Middle frontal gyrus (tissue), 1 donor: ENCODE measurements at regions not wholly inside any gene's neighbourhood (a gene's known extent, or its start where the extent isn't known, plus 50 kb on each side); places are given as distances from the start of the nearest gene placed in this dataset.
A peak's percentile ranks its signal among the peaks of the same experiment; 100 is the strongest.
"Not testable (repeated sequence)": the region's sequence is repeated elsewhere in the genome, so short reads cannot be mapped to it uniquely, and the experiment has no call there.

Source experiments
- DNase-seq: peaks from one replicate; pipeline ENCODE4 v3.0.0-alpha.2; 2015; ENCODE audit warnings: low spot score; ENCODE audit errors: extremely low spot score

DNA sequence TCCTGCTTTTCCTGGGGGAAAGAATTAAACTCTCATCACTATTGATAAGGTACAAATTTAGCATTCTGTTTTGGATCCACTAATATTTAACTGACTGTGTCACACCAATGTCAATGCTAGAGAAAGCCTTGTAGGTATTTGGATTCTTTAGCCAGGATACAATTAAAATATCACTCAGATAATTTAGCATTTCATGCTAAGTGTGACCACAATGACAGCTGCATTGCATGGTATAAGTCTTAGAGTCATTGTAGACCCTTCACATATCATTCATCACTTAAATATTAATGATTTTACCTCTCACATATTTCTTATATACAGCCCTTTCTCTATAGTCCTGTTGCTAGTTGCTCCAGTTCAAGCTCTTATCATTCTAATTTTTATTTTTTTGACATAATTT, 85.3 kb upstream of the ATP2B1 start:
- DNase-seq: no peak

DNA sequence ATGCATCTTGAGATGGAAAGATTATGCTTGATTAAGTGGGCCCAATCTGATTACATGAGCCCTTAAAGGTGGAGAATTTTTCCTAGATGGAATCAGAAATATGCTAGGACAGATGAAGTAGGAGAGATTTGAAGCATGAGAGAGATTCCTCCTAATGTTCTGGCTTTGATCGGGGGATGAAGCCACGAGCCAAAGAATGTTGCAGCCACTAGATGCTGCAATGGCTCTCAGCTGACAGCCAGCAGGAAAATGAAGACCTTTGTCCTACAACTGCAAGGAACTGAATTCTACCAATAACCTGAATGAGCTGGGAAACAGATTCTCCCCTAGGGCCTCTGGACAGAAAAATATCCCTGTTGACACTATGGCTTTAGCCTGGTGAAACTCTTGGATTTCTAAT, 82.6 kb upstream of the ATP2B1 start:
- no peak for DNase-seq

GRCh38 chr12:89789862-89790261, 81.2 kb upstream of the ATP2B1 start:
- no peak for DNase-seq

DNA sequence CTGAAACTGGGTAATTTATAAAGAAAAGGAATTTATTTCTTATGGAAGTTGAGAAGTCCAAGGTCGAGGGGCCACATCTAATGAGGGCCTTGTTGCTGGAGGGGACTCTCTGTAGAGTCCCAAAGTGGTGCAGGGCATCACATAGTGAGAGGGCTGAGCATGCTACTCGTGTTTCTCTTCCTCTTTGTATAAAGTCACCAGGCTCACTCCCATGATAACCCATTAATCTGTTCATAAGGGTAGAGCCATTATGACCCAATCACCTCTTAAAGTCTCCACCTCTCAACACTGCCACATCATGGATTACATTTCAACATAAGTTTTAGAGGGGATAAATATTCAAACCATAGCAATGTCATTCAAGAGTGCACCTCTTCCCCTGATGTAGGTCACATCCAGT, 79.1 kb upstream of the ATP2B1 start:
- no peak for DNase-seq

DNA sequence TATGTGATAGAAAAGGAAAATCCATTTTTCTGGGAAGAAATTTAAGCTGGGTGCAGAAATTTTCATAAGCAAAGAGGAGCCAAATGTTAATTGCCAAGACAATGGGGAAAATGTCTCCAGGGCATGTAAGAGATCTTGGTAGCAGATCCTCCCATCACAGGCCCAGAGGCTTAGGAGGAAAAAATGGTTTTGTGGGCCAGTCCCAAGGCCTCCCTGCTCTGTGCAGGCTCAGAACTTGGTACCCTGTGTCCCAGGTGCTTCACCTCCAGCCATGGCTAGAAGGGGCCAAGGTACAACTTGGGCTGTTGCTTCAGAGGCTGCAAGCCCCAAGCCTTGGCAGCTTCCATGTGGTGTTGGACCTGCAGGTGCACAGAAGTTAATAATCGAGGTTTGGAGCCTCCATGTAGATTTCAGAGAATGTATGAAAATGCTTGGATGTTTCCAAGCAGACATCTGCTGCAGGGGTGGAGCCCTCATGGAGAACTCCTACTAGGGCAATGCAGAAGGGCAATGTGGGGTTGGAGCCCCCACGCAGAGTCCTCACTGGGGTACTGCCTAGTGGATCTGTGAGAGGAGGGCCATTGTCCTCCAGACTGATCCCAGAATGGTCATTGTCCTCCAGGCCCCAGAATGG, 77.7 kb upstream of the ATP2B1 start:
- DNase-seq: no peak

- peak; percentile 61 for DNase-seq
Measured at GRCh38 chr12:89783359-89784060, 74.9 kb upstream of the ATP2B1 start.

DNA sequence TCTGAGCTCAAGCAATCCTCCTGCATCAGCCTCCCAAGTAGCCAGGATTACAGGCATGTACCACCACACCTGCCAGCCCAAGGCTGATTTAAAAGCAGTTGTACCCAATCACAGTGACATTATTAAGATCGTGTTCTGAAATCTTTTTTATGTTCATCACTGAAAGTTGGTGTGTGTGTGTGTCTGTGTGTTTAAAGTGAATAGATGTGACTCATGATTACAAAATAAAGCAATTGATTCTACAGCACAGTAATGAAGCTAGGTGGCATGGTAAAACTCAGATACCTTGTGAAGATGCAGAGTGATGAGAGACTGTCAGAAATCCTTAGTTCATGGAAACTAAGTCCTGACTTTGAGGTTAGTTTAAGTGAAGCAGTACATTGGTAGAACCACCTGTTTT, 74.2 kb upstream of the ATP2B1 start:
- DNase-seq: no peak

- no peak for DNase-seq
Measured at GRCh38 chr12:89781946-89782550, 73.4 kb upstream of the ATP2B1 start.

DNA sequence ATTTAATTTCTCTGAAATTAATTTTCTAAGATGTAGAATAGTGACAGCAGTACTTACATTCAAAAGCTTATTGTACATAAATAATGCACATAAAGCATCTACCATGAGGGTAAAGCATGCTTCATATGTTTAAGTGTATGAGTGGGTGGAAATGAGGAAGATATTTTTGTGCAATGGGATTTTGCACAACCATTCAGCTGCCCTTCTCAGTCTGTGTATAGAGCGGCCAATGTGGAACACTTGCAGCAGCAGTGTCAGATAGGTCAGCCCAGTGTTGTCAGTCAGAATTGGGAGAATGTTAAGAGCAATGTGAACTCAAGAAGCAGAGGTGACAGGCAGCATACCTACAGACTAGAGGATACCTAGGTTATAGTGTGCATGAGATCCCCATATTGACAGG, 72.5 kb upstream of the ATP2B1 start:
- no peak for DNase-seq

- no peak for DNase-seq
Measured at GRCh38 chr12:89779090-89779489, 70.5 kb upstream of the ATP2B1 start.

- DNase-seq: no peak
Measured at GRCh38 chr12:89777733-89778379, 69.2 kb upstream of the ATP2B1 start.

- no peak for DNase-seq
Measured at GRCh38 chr12:89775986-89776365, 67.3 kb upstream of the ATP2B1 start.

DNA sequence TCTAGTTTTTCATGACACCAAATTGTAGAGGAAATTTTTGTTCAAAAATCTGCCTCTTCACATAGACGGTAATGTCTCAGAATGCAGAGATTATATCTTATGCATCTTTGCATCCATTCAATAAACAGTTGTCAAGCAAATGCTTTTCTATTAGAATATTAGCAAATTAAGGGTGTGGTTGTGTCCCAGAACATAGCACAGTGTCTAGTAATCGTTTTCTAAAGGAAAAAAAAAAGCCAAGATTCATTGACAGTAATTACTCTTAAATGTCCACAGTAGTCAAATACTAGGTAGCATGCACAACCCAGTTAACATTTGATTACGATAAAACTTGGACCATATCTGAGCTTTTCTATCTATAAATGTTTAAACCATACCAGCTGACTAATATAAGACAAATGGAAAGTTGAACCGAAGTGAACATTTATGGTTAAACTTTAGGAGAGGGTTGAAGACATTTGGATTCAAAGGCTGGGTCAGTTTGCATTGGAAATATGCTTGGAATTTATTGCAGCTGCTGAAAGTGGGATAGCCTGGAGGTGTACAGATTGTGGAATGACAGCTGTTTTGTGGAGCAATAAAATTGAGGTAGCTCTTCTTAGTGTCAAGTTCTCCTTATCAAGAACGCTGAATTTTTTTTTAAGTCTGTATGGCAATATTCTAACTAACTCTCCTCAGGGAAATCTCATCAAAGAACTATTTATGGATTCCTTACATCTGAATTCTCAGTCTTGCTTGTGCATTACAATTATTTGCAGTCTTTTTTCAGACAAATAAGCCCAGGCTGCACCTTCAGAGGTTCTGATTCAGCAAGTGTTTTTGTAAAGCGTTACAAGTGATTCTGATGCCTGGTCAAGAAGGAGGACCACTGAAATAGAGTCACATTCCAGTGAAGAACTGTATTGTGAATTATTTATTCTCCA, 66.7 kb upstream of the ATP2B1 start:
- DNase-seq: no peak

- DNase-seq: no peak
Measured at GRCh38 chr12:89774645-89775044, 66.0 kb upstream of the ATP2B1 start.

GRCh38 chr12:89770391-89770790, 61.8 kb upstream of the ATP2B1 start:
- DNase-seq: no peak

- DNase-seq: no peak
Measured at GRCh38 chr12:89769483-89769818, 60.8 kb upstream of the ATP2B1 start.

- no peak for DNase-seq
Measured at GRCh38 chr12:89768586-89769482, 60.2 kb upstream of the ATP2B1 start.

GRCh38 chr12:89765959-89766824, 57.6 kb upstream of the ATP2B1 start:
- DNase-seq: no peak

DNA sequence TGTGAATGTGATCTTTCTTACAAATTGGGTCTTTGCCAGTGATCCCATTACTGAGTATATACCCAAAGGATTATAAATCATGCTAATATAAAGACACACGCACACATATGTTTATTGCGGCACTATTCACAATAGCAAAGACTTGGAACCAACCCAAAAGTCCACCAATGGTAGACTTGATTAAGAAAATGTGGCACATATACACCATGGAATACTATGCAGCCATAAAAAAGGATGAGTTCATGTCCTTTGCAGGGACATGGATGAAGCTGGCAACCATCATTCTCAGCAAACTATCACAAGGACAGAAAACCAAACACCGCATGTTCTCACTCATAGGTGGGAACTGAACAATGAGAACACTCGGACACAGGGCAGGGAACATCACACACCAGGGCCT, 55.5 kb upstream of the ATP2B1 start:
- DNase-seq: not testable (repeated sequence)
